ENCODE measurements at regions not wholly inside any gene's neighbourhood (a gene's known extent, or its start where the extent isn't known, plus 50 kb on each side); places are given as distances from the start of the nearest gene placed in this dataset.

DNA sequence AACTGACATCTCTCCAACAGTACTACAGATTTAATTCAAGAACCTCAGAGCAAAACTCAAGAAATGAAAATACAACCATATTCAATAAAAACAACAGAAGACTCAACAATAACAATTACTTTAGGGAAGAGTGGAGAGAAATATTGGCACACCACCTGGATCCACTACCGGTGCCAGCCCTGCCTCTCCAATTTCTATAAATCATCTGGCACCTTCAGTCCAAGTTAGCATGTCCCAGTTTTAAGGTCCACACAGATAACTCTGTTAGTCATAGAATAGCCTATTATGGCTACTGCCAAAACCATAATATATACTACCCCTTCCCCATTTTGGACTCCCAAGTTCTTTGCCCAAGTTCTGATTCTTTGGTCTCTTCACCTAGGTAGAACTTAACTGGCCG lies 69.9 kb upstream of the PSMA6 start:
- no peak for DNase-seq (ENCODE audit: unreplicated experiment)
- H3K36me3 Mint-ChIP-seq (ENCODE audit: insufficient read depth, unreplicated experiment): peaks cover 14% of the 10 kb centered on the region
- no TSS peak for BruUV-seq (replicated peaks)
- no peak overlapping the region for H3K4me3 Mint-ChIP-seq (ENCODE audit: unreplicated experiment)
- peak overlapping the region; percentile 70 for H3K27ac Mint-ChIP-seq (ENCODE audit: low read depth, unreplicated experiment)
- CTCF ChIA-PET: interaction anchor here (0.7 kb wide), 1 partner anchor 191 kb away, joined by 3 read pairs; no protein-coding TSS in a partner anchor
- POLR2A ChIA-PET: interaction anchor here (0.7 kb wide), 1 partner anchor 227 kb away, joined by 4 read pairs; no protein-coding TSS in a partner anchor
- no peaks in the 10 kb centered on the region for H3K9me3 Mint-ChIP-seq (ENCODE audit: unreplicated experiment)
- intact Hi-C loops (cut with micrococcal nuclease): no loop called here
- H3K27me3 Mint-ChIP-seq (ENCODE audit: insufficient read depth, unreplicated experiment): no peaks in the 10 kb centered on the region
- peaks cover 8% of the 10 kb centered on the region for H3K4me1 Mint-ChIP-seq (ENCODE audit: insufficient read depth, unreplicated experiment)
- TF ChIP-seq, protein P1, sequence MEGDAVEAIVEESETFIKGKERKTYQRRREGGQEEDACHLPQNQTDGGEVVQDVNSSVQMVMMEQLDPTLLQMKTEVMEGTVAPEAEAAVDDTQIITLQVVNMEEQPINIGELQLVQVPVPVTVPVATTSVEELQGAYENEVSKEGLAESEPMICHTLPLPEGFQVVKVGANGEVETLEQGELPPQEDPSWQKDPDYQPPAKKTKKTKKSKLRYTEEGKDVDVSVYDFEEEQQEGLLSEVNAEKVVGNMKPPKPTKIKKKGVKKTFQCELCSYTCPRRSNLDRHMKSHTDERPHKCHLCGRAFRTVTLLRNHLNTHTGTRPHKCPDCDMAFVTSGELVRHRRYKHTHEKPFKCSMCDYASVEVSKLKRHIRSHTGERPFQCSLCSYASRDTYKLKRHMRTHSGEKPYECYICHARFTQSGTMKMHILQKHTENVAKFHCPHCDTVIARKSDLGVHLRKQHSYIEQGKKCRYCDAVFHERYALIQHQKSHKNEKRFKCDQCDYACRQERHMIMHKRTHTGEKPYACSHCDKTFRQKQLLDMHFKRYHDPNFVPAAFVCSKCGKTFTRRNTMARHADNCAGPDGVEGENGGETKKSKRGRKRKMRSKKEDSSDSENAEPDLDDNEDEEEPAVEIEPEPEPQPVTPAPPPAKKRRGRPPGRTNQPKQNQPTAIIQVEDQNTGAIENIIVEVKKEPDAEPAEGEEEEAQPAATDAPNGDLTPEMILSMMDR (IDR thresholded peaks at IDR 0.05; ENCODE audit: unreplicated experiment): no peak

GRCh38 chr14:35222872-35223466 lies 69.2 kb upstream of the PSMA6 start:
- no peak for DNase-seq (ENCODE audit: unreplicated experiment)
- ChIA-PET CTCF (interaction anchor here (0.7 kb wide), 1 partner anchor 191 kb away, joined by 3 read pairs; no protein-coding TSS in a partner anchor), POLR2A (no interaction called here)
- H3K36me3 Mint-ChIP-seq (ENCODE audit: insufficient read depth, unreplicated experiment): peaks cover 10% of the 10 kb centered on the region
- BruUV-seq (replicated peaks): no TSS peak
- H3K4me3 Mint-ChIP-seq (ENCODE audit: unreplicated experiment): no peak overlapping the region
- peaks cover 8% of the 10 kb centered on the region for H3K4me1 Mint-ChIP-seq (ENCODE audit: insufficient read depth, unreplicated experiment)
- TF ChIP-seq, protein P1 (IDR thresholded peaks at IDR 0.05; ENCODE audit: unreplicated experiment): no peak
- H3K27ac Mint-ChIP-seq (ENCODE audit: low read depth, unreplicated experiment): no peak overlapping the region
- H3K27me3 Mint-ChIP-seq (ENCODE audit: insufficient read depth, unreplicated experiment): no peaks in the 10 kb centered on the region
- intact Hi-C loops (cut with micrococcal nuclease): no loop called here
- no peaks in the 10 kb centered on the region for H3K9me3 Mint-ChIP-seq (ENCODE audit: unreplicated experiment)

DNA sequence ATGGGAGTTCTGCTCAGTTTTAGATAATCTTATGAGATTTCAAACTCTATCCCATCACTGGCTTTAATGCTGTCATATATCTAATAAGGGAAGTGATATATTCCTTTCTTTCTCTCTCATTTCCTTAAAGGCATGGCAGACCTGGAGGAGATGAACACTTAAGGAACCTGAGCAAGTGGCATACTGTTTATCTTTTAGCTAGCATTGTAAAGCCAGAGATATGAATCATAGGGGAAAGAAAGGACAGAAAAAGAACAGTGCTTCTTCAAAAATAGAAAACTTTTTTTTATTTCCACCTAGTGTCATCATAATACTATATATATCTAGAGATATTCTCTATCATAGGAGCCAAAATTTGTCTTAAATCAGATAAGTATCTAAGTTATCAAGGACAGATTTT lies 68.3 kb upstream of the PSMA6 start:
- no TSS peak for BruUV-seq (replicated peaks)
- POLR2A ChIA-PET: interaction anchor here (0.6 to 2.8 kb wide), 3 partner anchors 9 to 68 kb away, joined by 3 to 16 read pairs (median 8); partner anchors contain the start of gene PSMA6

DNA sequence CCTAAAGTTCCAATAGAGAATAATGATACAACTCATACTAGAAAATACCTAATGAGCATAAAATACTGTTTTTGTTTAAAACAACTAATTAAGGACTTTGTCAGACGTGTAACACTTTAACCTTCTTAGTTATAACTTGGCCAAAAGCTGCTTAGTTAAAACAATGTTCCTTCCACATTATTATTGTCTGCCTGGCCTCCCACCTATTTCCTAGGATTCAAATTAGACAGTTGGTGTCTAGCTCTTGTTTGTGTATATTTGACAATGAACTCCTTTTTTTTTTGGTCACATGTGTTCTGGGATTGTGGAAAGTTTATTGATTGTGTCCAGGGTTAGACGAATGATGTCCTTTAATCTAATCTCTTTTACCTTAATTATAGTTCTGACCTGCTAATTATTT lies 67.6 kb upstream of the PSMA6 start:
- intact Hi-C loops (cut with micrococcal nuclease): loop anchor here (5.0 kb wide), 1 partner anchor 82 kb away; no protein-coding TSS in a partner anchor

More for the DNA sequence above, 68.3 kb upstream of the PSMA6 start:
- no peak overlapping the region for H3K4me3 Mint-ChIP-seq (ENCODE audit: unreplicated experiment)
- H3K36me3 Mint-ChIP-seq (ENCODE audit: insufficient read depth, unreplicated experiment): peaks cover 16% of the 10 kb centered on the region
- intact Hi-C loops (cut with micrococcal nuclease): no loop called here
- TF ChIP-seq, protein P1 (IDR thresholded peaks at IDR 0.05; ENCODE audit: unreplicated experiment): no peak
- DNase-seq (ENCODE audit: unreplicated experiment): no peak
- no peaks in the 10 kb centered on the region for H3K27me3 Mint-ChIP-seq (ENCODE audit: insufficient read depth, unreplicated experiment)
- no peak overlapping the region for H3K27ac Mint-ChIP-seq (ENCODE audit: low read depth, unreplicated experiment)
- CTCF ChIA-PET: interaction anchor here (0.6 to 3.6 kb wide), 2 partner anchors 98 to 188 kb away, joined by 3 to 14 read pairs; no protein-coding TSS in a partner anchor
- peaks cover 8% of the 10 kb centered on the region for H3K4me1 Mint-ChIP-seq (ENCODE audit: insufficient read depth, unreplicated experiment)
- H3K9me3 Mint-ChIP-seq (ENCODE audit: unreplicated experiment): no peaks in the 10 kb centered on the region

More for the DNA sequence above, 67.6 kb upstream of the PSMA6 start:
- Mint-ChIP-seq H3K27me3 (ENCODE audit: insufficient read depth, unreplicated experiment) (no peaks in the 10 kb centered on the region), H3K4me3 (ENCODE audit: unreplicated experiment) (no peak overlapping the region), H3K27ac (ENCODE audit: low read depth, unreplicated experiment) (no peak overlapping the region), H3K4me1 (ENCODE audit: insufficient read depth, unreplicated experiment) (peaks cover 13% of the 10 kb centered on the region), H3K9me3 (ENCODE audit: unreplicated experiment) (no peaks in the 10 kb centered on the region), H3K36me3 (ENCODE audit: insufficient read depth, unreplicated experiment) (peaks cover 16% of the 10 kb centered on the region)
- TF ChIP-seq, protein P1 (IDR thresholded peaks at IDR 0.05; ENCODE audit: unreplicated experiment): no peak
- POLR2A ChIA-PET: interaction anchor here (2.4 to 2.8 kb wide), 2 partner anchors 9 to 68 kb away, joined by 8 to 16 read pairs; partner anchors contain the start of gene PSMA6
- DNase-seq (ENCODE audit: unreplicated experiment): no peak
- no TSS peak for BruUV-seq (replicated peaks)
- CTCF ChIA-PET: interaction anchor here (0.6 to 3.6 kb wide), 2 partner anchors 14 to 188 kb away, joined by 3 to 14 read pairs; no protein-coding TSS in a partner anchor

Data from MCF 10A (cell line).